ENCODE measurements at regions not wholly inside any gene's neighbourhood (a gene's known extent, or its start where the extent isn't known, plus 50 kb on each side); places are given as distances from the start of the nearest gene placed in this dataset.
"Not testable (repeated sequence)": the region's sequence is repeated elsewhere in the genome, so short reads cannot be mapped to it uniquely, and the experiment has no call there.

DNA sequence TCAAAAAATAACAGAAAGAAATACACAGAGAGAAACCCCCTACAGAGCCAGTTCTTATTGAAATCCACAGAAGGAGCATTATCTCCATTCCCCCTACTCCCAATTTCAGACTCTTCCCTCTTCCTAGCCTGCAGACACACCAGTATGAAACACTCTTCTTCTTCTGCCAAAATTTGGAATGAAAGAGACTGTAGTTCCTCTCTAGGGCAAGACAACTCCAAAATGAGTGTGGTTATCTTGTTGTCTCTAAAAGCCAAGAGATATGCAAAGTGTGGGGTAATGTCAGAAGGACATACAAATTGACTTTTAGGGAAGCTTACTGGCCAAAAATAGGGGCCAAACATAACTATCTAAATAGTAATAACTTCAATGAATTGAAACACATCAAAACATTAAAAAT, 337.1 kb upstream of the SETBP1 start:
- H3K9me3 ChIP-seq (ENCODE audit: control insufficient read depth, insufficient read depth, low read length) = no peaks in the 10 kb centered on the region
- no peak overlapping the region for H3K4me3 ChIP-seq (ENCODE audit: low read length)
- H3K27ac ChIP-seq (ENCODE audit: low read length) = no peak overlapping the region
- DNase-seq (ENCODE audit: low read depth, low spot score) = no peak
- H3K4me1 ChIP-seq (ENCODE audit: control insufficient read depth, insufficient read depth, low read length) = no peaks in the 10 kb centered on the region
- H3K27me3 ChIP-seq (ENCODE audit: control insufficient read depth, insufficient read depth, low read length) = no peaks in the 10 kb centered on the region
- no peaks in the 10 kb centered on the region for H3K36me3 ChIP-seq (ENCODE audit: control insufficient read depth, insufficient read depth, low read length)

GRCh38 chr18:44356566-44357157, 324.0 kb upstream of the SETBP1 start:
- no peaks in the 10 kb centered on the region for H3K36me3 ChIP-seq (ENCODE audit: control insufficient read depth, insufficient read depth, low read length)
- no peak for DNase-seq (ENCODE audit: low read depth, low spot score)
- peaks cover 1% of the 10 kb centered on the region; the same call in 1 of the 2 replicates for H3K4me1 ChIP-seq (ENCODE audit: control insufficient read depth, insufficient read depth, low read length)
- no peaks in the 10 kb centered on the region for H3K9me3 ChIP-seq (ENCODE audit: control insufficient read depth, insufficient read depth, low read length)
- whole genome bisulfite sequencing (ENCODE audit: insufficient coverage, insufficient read length) = no CpG with 5 or more reads among the region's 5 CpGs
- no peak overlapping the region for H3K27ac ChIP-seq (ENCODE audit: low read length)
- no peaks in the 10 kb centered on the region for H3K27me3 ChIP-seq (ENCODE audit: control insufficient read depth, insufficient read depth, low read length)
- no peak overlapping the region for H3K4me3 ChIP-seq (ENCODE audit: low read length)

DNA sequence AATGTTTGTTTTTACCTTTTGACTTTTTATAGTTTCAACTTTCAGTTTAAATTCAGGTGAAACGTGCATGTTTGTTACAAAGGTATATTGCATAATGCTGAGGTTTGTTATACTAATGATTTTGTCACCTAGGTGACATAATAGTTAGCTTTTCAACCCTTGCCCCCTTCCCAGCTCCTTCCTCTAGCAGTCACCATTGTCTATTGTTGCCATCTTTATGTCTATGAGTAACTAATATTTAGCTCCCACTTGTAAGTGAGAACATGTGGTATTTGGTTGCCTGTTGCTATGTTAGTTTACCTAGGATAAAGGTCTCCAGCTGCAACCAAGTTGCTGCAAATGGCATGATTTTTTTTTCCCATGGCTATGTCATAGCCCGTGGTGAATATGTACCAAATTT, 322.3 kb upstream of the SETBP1 start:
- no peaks in the 10 kb centered on the region for H3K36me3 ChIP-seq (ENCODE audit: control insufficient read depth, insufficient read depth, low read length)
- DNase-seq (ENCODE audit: low read depth, low spot score) = no peak
- H3K27me3 ChIP-seq (ENCODE audit: control insufficient read depth, insufficient read depth, low read length) = no peaks in the 10 kb centered on the region
- no peaks in the 10 kb centered on the region for H3K9me3 ChIP-seq (ENCODE audit: control insufficient read depth, insufficient read depth, low read length)
- H3K4me3 ChIP-seq (ENCODE audit: low read length) = no peak overlapping the region
- H3K27ac ChIP-seq (ENCODE audit: low read length) = no peak overlapping the region
- peaks cover 1% of the 10 kb centered on the region; the same call in 1 of the 2 replicates for H3K4me1 ChIP-seq (ENCODE audit: control insufficient read depth, insufficient read depth, low read length)
- no CpG with 5 or more reads among the region's 2 CpGs for WGBS (ENCODE audit: insufficient coverage, insufficient read length)

GRCh38 chr18:44359741-44360140, 320.9 kb upstream of the SETBP1 start:
- WGBS (ENCODE audit: insufficient coverage, insufficient read length) = no CpG with 5 or more reads among the region's 1 CpG
- not testable (repeated sequence) for DNase-seq (ENCODE audit: low read depth, low spot score); H3K27me3 ChIP-seq (ENCODE audit: control insufficient read depth, insufficient read depth, low read length); H3K9me3 ChIP-seq (ENCODE audit: control insufficient read depth, insufficient read depth, low read length); H3K27ac ChIP-seq (ENCODE audit: low read length); H3K36me3 ChIP-seq (ENCODE audit: control insufficient read depth, insufficient read depth, low read length); H3K4me1 ChIP-seq (ENCODE audit: control insufficient read depth, insufficient read depth, low read length); H3K4me3 ChIP-seq (ENCODE audit: low read length)

DNA sequence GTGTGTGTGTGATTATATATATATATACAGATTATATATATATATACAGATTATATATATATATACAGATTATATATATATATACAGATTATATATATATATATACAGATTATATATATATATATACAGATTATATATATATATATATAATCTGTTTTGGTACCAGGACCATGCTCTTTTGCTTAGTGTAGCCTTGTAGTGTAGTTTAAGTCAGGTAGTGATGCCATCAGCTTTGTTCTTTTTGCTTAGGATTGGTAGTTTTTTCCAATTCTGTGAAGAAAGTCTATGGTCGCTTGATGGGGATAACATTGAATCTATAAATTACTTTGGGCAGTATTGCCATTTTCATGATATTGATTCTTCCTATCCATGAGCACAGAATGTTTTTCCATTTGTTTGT, 318.5 kb upstream of the SETBP1 start:
- WGBS (ENCODE audit: insufficient coverage, insufficient read length) = no CpG with 5 or more reads among the region's 1 CpG
- H3K4me1 ChIP-seq (ENCODE audit: control insufficient read depth, insufficient read depth, low read length); H3K27me3 ChIP-seq (ENCODE audit: control insufficient read depth, insufficient read depth, low read length); H3K9me3 ChIP-seq (ENCODE audit: control insufficient read depth, insufficient read depth, low read length); H3K27ac ChIP-seq (ENCODE audit: low read length); DNase-seq (ENCODE audit: low read depth, low spot score); H3K4me3 ChIP-seq (ENCODE audit: low read length); H3K36me3 ChIP-seq (ENCODE audit: control insufficient read depth, insufficient read depth, low read length): not testable (repeated sequence)

- Histone ChIP-seq H3K4me1 (ENCODE audit: control insufficient read depth, insufficient read depth, low read length) (no peaks in the 10 kb centered on the region), H3K9me3 (ENCODE audit: control insufficient read depth, insufficient read depth, low read length) (no peaks in the 10 kb centered on the region), H3K36me3 (ENCODE audit: control insufficient read depth, insufficient read depth, low read length) (no peaks in the 10 kb centered on the region), H3K27me3 (ENCODE audit: control insufficient read depth, insufficient read depth, low read length) (no peaks in the 10 kb centered on the region), H3K4me3 (ENCODE audit: low read length) (no peak overlapping the region), H3K27ac (ENCODE audit: low read length) (no peak overlapping the region)
- WGBS (ENCODE audit: insufficient coverage, insufficient read length) = no CpG with 5 or more reads among the region's 1 CpG
- no peak for DNase-seq (ENCODE audit: low read depth, low spot score)
Measured at GRCh38 chr18:44370861-44371260, 309.8 kb upstream of the SETBP1 start.

- DNase-seq (ENCODE audit: low read depth, low spot score) = no peak
- Histone ChIP-seq H3K4me1 (ENCODE audit: control insufficient read depth, insufficient read depth, low read length) (no peaks in the 10 kb centered on the region), H3K36me3 (ENCODE audit: control insufficient read depth, insufficient read depth, low read length) (no peaks in the 10 kb centered on the region), H3K9me3 (ENCODE audit: control insufficient read depth, insufficient read depth, low read length) (no peaks in the 10 kb centered on the region), H3K27ac (ENCODE audit: low read length) (no peak overlapping the region), H3K4me3 (ENCODE audit: low read length) (no peak overlapping the region), H3K27me3 (ENCODE audit: control insufficient read depth, insufficient read depth, low read length) (no peaks in the 10 kb centered on the region)
- no CpG with 5 or more reads among the region's 3 CpGs for WGBS (ENCODE audit: insufficient coverage, insufficient read length)
Measured at GRCh38 chr18:44374966-44375365, 305.7 kb upstream of the SETBP1 start.

- H3K4me3 ChIP-seq (ENCODE audit: low read length) = no peak overlapping the region
- WGBS (ENCODE audit: insufficient coverage, insufficient read length) = no CpG with 5 or more reads among the region's 5 CpGs
- H3K36me3 ChIP-seq (ENCODE audit: control insufficient read depth, insufficient read depth, low read length) = no peaks in the 10 kb centered on the region
- no peaks in the 10 kb centered on the region for H3K4me1 ChIP-seq (ENCODE audit: control insufficient read depth, insufficient read depth, low read length)
- DNase-seq (ENCODE audit: low read depth, low spot score) = no peak
- no peaks in the 10 kb centered on the region for H3K27me3 ChIP-seq (ENCODE audit: control insufficient read depth, insufficient read depth, low read length)
- no peaks in the 10 kb centered on the region for H3K9me3 ChIP-seq (ENCODE audit: control insufficient read depth, insufficient read depth, low read length)
- no peak overlapping the region for H3K27ac ChIP-seq (ENCODE audit: low read length)
Measured at GRCh38 chr18:44386401-44386800, 294.3 kb upstream of the SETBP1 start.

- H3K4me3 ChIP-seq (ENCODE audit: low read length) = no peak overlapping the region
- H3K27me3 ChIP-seq (ENCODE audit: control insufficient read depth, insufficient read depth, low read length) = no peaks in the 10 kb centered on the region
- WGBS (ENCODE audit: insufficient coverage, insufficient read length) = no CpG with 5 or more reads among the region's 2 CpGs
- DNase-seq (ENCODE audit: low read depth, low spot score) = no peak
- no peaks in the 10 kb centered on the region for H3K4me1 ChIP-seq (ENCODE audit: control insufficient read depth, insufficient read depth, low read length)
- H3K9me3 ChIP-seq (ENCODE audit: control insufficient read depth, insufficient read depth, low read length) = no peaks in the 10 kb centered on the region
- H3K27ac ChIP-seq (ENCODE audit: low read length) = no peak overlapping the region
- no peaks in the 10 kb centered on the region for H3K36me3 ChIP-seq (ENCODE audit: control insufficient read depth, insufficient read depth, low read length)
Measured at GRCh38 chr18:44388329-44388728, 292.4 kb upstream of the SETBP1 start.

- H3K4me3 ChIP-seq (ENCODE audit: low read length) = no peak overlapping the region
- no peaks in the 10 kb centered on the region for H3K9me3 ChIP-seq (ENCODE audit: control insufficient read depth, insufficient read depth, low read length)
- H3K27ac ChIP-seq (ENCODE audit: low read length) = no peak overlapping the region
- no peaks in the 10 kb centered on the region for H3K27me3 ChIP-seq (ENCODE audit: control insufficient read depth, insufficient read depth, low read length)
- H3K36me3 ChIP-seq (ENCODE audit: control insufficient read depth, insufficient read depth, low read length) = no peaks in the 10 kb centered on the region
- no peaks in the 10 kb centered on the region for H3K4me1 ChIP-seq (ENCODE audit: control insufficient read depth, insufficient read depth, low read length)
- peak; percentile 13 for DNase-seq (ENCODE audit: low read depth, low spot score)
Measured at GRCh38 chr18:44392933-44393332, 287.8 kb upstream of the SETBP1 start.

DNA sequence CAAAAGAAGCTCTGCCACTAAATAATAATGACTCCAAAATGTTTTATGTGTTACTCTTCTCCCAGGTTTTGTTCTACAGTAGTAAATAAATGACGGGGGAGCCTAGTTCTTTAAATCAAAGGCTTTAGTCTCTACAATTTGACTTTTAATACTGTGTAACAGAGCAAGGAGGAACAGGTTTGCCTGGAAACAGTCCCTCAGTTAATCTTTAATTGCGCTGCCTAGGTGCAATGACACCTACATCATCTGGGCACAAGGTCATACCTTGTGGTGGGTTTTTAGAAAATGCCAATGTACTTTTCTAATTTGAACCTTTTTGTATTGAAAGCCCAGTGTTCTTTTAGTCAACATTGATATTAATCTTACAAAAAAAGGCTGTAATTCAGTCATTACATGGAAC, 287.3 kb upstream of the SETBP1 start:
- Histone ChIP-seq H3K27me3 (ENCODE audit: control insufficient read depth, insufficient read depth, low read length) (no peaks in the 10 kb centered on the region), H3K36me3 (ENCODE audit: control insufficient read depth, insufficient read depth, low read length) (no peaks in the 10 kb centered on the region), H3K27ac (ENCODE audit: low read length) (no peak overlapping the region), H3K9me3 (ENCODE audit: control insufficient read depth, insufficient read depth, low read length) (no peaks in the 10 kb centered on the region), H3K4me1 (ENCODE audit: control insufficient read depth, insufficient read depth, low read length) (no peaks in the 10 kb centered on the region), H3K4me3 (ENCODE audit: low read length) (no peak overlapping the region)
- no CpG with 5 or more reads among the region's 2 CpGs for WGBS (ENCODE audit: insufficient coverage, insufficient read length)
- no peak for DNase-seq (ENCODE audit: low read depth, low spot score)
